ENCODE measurements at regions not wholly inside any gene's neighbourhood (a gene's known extent, or its start where the extent isn't known, plus 50 kb on each side); places are given as distances from the start of the nearest gene placed in this dataset.

DNA sequence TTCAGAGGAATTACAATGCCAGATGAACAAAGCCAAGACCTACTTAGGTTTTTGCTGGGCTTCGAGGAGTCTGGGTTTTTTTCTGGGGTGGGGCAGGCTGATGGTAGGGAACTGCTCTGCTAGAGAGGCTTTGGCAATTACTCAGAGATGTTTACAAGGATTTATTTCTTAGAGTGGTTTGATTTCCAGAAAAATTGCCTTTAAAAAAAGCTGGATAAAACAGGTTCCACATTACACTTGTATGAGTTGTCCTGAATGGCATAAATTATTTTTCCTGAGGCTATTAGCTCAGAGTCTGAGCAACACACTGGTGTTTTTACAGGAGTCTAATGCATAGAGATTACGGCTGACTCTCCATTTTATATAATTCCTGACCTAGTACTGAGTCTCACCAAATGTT, 118.5 kb upstream of the FRMD6 start:
- DNase-seq (ENCODE audit: low spot score), result no peak
- in situ Hi-C loops (cut with MboI; ENCODE audit: low sequenced_read_pairs, unreplicated experiment), result no loop called here
- TF ChIP-seq, protein P1, sequence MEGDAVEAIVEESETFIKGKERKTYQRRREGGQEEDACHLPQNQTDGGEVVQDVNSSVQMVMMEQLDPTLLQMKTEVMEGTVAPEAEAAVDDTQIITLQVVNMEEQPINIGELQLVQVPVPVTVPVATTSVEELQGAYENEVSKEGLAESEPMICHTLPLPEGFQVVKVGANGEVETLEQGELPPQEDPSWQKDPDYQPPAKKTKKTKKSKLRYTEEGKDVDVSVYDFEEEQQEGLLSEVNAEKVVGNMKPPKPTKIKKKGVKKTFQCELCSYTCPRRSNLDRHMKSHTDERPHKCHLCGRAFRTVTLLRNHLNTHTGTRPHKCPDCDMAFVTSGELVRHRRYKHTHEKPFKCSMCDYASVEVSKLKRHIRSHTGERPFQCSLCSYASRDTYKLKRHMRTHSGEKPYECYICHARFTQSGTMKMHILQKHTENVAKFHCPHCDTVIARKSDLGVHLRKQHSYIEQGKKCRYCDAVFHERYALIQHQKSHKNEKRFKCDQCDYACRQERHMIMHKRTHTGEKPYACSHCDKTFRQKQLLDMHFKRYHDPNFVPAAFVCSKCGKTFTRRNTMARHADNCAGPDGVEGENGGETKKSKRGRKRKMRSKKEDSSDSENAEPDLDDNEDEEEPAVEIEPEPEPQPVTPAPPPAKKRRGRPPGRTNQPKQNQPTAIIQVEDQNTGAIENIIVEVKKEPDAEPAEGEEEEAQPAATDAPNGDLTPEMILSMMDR (IDR thresholded peaks at IDR 0.05; ENCODE audit: borderline replicate concordance, control extremely low read depth, extremely low read depth, insufficient read depth, missing control alignments), result no peak

DNA sequence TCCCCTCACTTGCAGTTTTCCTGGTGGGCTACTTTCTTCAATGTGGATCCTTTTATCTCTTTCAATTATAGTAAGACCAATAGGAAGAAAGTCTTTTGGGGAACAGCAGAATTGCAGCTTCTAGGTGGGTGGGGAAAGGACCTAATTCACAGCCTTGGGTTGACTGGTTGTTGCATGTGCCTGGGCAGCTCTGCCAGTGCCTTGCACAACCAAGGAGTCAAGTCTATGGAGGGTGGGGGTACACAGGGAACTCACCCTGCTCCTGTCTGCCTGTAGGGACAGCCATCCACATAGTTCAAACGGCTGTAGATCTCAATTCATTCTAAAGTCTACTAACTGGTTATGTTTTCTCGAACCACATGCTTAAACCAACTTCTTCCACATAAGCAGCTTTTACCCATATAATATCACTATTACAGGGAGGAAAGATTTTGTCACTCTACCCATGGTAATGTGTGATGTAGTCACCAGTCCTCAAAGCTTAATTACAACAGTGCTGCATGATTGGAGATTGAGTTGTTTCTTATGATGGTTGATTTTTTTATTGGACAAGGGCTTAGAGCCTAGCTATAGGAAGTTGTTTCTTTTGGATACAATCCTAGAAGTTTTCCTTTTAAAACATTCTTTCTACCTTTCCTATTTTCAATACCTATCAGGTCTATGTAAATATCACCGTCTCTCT, 117.7 kb upstream of the FRMD6 start:
- in situ Hi-C loops (cut with MboI; ENCODE audit: low sequenced_read_pairs, unreplicated experiment), result no loop called here
- DNase-seq (ENCODE audit: low spot score), result no peak
- TF ChIP-seq, protein P1 (IDR thresholded peaks at IDR 0.05; ENCODE audit: borderline replicate concordance, control extremely low read depth, extremely low read depth, insufficient read depth, missing control alignments), result no peak

DNA sequence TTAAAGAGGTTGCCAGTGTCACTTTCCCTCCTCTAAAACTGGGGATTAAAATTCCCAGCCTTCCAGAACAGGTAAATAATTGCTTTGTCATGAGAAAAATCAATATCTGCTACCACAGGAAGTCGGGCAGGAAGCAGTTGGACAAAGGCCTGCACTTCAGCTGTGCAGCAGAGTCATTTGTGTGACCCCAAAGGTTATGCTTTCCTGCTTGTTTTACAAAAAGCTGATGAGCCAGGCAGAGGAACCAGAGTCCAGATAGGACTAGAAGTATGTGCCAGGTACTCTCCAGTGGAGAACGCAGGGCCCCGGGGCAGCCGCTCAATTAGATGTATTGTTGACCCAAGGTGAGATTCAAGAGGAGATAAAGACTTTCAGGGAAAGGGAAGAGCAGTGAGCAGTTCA, 117.1 kb upstream of the FRMD6 start:
- TF ChIP-seq, protein P1 (IDR thresholded peaks at IDR 0.05; ENCODE audit: borderline replicate concordance, control extremely low read depth, extremely low read depth, insufficient read depth, missing control alignments), result no peak
- in situ Hi-C loops (cut with MboI; ENCODE audit: low sequenced_read_pairs, unreplicated experiment), result no loop called here
- no peak for DNase-seq (ENCODE audit: low spot score)

DNA sequence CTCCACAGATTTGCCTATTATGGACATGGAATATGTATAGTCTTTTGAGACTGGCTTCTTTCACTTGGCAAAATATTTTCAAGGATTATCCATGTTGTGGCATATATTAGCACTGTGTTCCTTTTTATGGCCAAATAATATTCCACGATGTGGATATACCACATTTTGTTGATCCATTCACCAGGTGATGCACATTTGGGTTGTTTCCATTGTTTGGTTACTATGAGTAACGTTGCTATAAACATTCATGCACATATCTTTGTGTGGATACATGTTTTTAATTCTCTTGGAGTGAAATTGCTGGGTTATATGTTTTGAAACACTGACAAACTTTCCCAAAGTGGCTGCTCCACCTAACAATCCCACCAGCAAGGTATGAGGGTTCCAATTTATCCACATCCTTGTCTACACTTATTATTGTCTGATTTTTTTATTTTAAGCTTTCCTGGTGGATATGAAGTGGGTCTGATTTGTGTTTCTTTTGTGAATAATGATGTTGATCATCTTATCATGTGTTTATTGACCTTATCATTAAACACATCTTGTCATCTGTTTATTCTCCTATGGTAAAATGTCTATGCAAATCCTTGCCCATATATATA, 116.2 kb upstream of the FRMD6 start:
- in situ Hi-C loops (cut with MboI; ENCODE audit: low sequenced_read_pairs, unreplicated experiment), result no loop called here
- DNase-seq (ENCODE audit: low spot score), result no peak
- TF ChIP-seq, protein P1 (IDR thresholded peaks at IDR 0.05; ENCODE audit: borderline replicate concordance, control extremely low read depth, extremely low read depth, insufficient read depth, missing control alignments), result no peak

DNA sequence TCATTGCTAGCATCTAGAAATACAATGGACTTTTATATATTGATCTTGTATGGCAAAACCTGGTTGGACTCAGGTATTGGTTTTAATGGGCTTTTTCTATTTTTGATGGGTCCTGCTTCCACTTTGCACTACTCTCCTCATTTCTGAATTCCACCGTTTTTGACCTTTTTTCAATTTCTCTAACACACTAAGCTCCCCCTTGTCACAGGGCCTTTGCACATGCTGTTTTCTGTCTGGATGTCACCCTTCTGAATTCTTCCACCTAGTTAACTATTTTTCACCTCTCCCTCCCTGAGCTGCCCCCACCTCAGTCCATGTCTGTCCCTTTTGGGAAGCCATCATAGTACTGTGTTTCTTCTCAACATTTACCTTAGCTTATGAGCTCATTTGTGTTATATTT, 112.7 kb upstream of the FRMD6 start:
- TF ChIP-seq, protein P1 (IDR thresholded peaks at IDR 0.05; ENCODE audit: borderline replicate concordance, control extremely low read depth, extremely low read depth, insufficient read depth, missing control alignments), result no peak
- DNase-seq (ENCODE audit: low spot score), result no peak
- in situ Hi-C loops (cut with MboI; ENCODE audit: low sequenced_read_pairs, unreplicated experiment), result no loop called here

DNA sequence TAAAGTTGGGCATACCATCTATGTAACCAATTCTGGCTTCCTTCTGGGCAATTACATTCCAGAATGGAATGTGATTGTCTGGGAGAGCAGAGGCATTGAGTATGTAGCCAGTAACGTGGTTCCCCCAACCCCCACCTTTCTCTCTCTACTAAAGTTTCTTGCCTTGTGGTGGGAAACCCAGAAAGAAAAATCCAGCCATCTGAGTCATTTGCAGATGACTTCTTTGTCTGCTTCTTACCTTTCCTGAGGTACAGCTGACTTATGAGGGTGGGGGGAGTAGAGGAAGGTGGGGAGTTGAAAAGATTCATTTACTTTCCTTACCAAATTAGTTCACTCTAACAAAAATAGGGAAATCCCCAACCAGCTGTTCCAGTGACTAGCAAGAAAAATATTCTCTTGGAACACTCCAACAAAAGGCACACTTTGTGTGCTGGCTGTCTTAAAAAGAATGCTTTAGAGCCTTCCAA, 112.1 kb upstream of the FRMD6 start:
- TF ChIP-seq, protein P1 (IDR thresholded peaks at IDR 0.05; ENCODE audit: borderline replicate concordance, control extremely low read depth, extremely low read depth, insufficient read depth, missing control alignments), result no peak
- DNase-seq (ENCODE audit: low spot score), result no peak
- in situ Hi-C loops (cut with MboI; ENCODE audit: low sequenced_read_pairs, unreplicated experiment), result no loop called here

All from GM13976 (cell line).